ENCODE measurements at regions not wholly inside any gene's neighbourhood (a gene's known extent, or its start where the extent isn't known, plus 50 kb on each side); places are given as distances from the start of the nearest gene placed in this dataset.
A peak's percentile ranks its signal among the peaks of the same experiment; 100 is the strongest.

DNA sequence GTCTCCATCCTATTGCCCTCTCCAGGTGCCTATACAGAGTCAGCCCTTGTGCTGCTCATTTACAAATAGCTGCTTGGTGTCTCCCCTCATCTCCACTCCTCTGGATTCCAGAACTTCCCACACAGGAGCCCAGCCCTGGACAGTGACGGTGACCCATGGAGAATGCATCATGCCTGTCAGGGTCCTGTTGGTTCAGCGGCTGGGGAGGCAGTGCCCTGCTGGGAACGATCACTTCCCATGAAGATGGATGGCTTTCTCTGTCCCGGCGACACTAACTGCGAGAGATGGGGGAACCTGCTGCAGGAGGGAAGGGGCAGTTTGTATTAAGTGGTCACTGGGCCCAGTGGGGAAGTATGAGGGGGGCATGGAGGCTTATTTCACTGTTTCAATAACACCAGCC lies 395.0 kb upstream of the TBX3 start:
- DNase-seq (ENCODE audit: low read depth) = no peak

DNA sequence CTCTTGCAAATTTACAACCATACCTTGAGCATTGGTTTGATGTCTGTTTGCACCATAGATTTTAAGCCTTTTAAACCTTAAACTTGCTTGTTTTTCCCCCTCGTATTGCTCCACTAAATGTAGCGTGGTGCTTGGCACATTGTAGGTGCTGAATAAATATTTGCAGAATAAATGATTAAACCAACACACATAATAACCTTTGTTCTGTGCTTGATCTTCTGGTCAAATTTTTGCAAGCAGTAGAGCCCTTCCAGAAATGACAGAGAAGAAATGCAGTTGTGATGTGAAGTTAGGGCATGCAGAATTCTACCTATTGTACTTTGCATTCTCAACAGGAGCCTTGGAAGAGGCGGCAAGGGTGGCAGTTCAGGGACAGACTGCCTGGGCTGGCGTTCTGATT lies 394.4 kb upstream of the TBX3 start:
- DNase-seq (ENCODE audit: low read depth) = no peak

- no peak for DNase-seq (ENCODE audit: low read depth)
These were observed 391.7 kb upstream of the TBX3 start for GRCh38 chr12:115075552-115076170.

DNA sequence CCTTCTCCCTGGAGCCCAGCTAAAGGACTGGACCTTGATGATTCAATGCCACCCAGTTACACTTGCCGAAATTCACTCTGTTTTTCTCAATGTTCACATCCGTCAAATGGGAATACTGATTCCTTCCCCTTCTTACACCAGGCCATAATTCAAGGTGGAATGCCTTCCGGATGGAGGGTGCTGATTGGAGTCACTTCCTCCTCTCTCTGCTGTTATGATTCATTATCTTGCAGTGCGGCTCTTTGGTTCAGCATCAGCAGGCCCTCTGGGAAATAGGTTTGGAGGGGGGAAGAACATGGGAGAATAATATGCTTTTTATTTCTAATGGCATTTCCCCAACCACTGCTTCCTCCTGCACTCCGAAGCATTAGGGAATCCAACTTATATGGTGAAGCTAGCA lies 390.6 kb upstream of the TBX3 start:
- DNase-seq (ENCODE audit: low read depth) = no peak

GRCh38 chr12:115072712-115073111 lies 388.7 kb upstream of the TBX3 start:
- DNase-seq (ENCODE audit: low read depth) = no peak

GRCh38 chr12:115070313-115070712 lies 386.3 kb upstream of the TBX3 start:
- DNase-seq (ENCODE audit: low read depth) = no peak

DNA sequence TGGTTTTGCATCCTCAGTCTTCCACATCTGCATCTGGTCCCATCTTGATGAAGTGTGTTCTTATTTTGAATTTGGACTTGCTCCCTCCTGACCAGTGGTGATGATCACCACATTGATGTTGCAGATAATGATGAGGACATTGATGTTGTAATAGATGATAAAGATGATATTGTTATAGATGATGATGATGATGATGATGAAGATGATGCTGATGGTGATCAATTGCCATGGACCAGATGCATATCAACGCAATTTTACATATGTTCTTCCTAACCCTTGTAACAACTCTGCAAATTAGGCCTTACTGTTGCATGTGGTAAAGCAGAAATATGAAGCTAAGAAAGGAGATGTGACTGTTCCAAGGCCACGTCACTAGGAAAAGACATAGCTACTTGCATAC lies 380.3 kb upstream of the TBX3 start:
- no peak for DNase-seq (ENCODE audit: low read depth)

DNA sequence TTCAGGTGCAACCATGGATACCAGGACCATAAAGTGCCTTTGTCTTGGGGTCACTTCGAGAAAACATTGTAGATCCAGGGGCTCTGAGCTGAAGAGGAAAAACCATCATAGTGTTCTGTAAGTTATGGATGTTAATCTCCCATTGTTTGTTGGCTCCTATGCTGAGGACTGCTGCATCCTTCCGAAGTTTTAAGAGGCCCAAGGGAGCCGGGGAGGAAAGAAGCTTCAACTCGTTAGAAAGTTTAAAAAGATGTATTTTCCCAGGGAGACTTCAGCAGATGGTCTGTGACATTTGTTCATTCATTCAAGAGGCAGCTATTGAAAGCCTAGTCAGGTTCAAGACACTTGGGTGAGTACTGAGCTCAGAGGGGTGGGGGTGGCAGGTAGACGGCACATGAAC lies 378.8 kb upstream of the TBX3 start:
- DNase-seq (ENCODE audit: low read depth) = no peak

DNA sequence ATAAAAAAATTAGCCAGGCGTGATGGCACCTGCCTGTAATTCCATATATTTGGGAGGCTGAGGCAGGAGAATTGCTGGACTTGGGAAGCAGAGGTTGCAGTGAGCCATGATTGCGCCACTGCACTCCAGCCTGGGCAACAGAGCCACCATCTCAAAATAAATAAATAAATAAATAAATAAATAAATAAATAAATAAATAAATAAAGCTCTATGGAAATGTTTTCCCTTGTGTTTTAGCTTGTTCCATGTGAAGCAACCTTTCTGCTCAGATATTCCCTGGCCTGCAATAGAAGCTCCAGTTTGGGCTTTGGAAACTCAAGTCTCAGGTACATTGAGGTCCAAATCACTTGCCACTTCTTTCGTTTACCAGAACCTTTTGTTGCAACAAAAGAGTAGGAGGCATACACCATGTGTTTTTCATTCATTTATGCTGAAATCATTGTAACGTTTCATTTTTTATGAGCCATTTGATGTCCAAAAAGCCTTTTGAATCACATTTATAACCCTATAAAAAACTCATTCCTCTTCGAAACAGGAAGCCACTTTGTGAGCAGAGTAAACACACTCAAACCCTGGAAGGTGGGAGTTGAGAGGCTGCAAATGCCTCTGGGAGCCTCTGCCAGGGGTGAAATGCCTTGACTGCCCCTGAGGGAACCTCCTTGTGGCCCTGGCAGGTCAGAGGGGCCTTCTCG lies 376.6 kb upstream of the TBX3 start:
- DNase-seq (ENCODE audit: low read depth) = no peak

DNA sequence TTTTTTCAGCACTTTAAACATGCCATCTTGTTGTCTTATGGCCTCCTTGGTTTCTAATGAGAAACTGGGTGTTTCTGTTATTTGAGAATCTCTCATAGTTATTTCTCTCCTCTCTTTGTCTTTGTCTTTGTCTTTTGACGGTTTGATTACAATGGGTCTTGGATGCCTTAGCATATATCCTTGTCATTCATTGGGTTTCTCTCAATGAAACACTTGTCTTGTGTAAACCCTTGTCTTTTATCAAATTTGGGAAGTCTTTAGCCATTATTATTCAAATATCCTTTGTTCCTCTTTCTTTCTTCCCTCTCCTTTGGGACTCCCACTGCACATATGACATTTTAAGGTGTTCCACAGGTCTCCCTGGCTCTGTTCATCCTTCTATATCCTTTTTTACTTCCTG lies 373.5 kb upstream of the TBX3 start:
- DNase-seq (ENCODE audit: low read depth) = no peak

DNA sequence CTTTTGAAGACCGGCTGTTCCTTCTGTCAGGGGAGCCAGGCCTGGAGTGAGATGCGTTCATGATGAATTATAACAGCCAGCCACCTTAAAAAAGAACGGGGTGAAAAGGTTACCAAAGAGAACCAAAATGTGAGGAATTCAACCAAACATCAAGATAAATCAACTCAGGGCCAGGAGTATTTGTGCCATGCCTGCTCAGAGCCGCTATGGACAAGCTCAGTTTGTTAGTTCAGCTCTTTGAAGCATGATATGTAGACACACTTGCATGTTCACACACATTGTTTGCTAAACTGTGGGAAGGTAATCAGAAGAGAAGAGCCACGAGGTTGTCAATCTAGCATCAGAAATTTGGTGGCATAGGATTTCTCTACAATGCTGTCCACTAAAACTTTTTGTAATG lies 367.4 kb upstream of the TBX3 start:
- DNase-seq (ENCODE audit: low read depth) = no peak

DNA sequence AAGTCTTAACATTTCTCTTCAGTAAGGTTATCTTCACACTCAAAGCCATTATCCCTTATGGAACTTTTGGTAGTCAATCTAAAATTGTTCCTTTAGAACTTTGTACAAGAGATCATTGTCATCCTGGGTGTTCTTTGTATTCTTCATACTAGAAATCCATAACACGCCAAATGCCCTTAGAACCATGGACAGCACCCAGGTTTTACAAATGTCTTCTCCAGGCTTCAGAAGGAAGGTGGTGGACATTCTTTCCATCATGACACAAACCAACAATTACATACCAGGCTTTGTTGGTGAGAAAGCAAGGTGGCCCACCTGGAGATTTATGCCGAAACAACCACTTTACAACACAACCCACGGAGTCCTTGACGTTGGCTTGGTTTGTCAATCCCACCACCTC lies 365.6 kb upstream of the TBX3 start:
- no peak for DNase-seq (ENCODE audit: low read depth)

GRCh38 chr12:115046805-115047204 lies 362.8 kb upstream of the TBX3 start:
- no peak for DNase-seq (ENCODE audit: low read depth)

GRCh38 chr12:115044073-115044472 lies 360.1 kb upstream of the TBX3 start:
- no peak for DNase-seq (ENCODE audit: low read depth)

DNA sequence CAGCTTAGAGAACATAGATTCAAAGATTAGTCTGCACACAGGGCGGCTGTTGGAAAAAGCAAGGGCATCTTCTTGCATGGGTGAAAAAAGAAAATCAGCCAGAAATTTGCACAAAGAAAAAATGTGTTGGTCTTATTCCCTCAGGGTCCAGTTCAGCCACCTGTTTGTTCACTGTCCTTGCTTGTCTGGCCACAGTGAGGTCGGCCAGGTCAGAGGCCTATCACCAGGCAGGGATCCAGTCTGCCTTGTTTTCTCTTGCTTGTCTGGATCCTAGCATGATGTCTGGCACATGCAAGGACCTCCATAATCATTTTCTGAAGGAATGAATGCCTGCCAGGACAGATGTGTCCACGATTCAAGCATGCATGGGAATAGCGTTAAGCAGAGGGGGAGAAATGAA lies 359.1 kb upstream of the TBX3 start:
- DNase-seq (ENCODE audit: low read depth) = no peak

GRCh38 chr12:115042341-115042740 lies 358.4 kb upstream of the TBX3 start:
- no peak for DNase-seq (ENCODE audit: low read depth)

DNA sequence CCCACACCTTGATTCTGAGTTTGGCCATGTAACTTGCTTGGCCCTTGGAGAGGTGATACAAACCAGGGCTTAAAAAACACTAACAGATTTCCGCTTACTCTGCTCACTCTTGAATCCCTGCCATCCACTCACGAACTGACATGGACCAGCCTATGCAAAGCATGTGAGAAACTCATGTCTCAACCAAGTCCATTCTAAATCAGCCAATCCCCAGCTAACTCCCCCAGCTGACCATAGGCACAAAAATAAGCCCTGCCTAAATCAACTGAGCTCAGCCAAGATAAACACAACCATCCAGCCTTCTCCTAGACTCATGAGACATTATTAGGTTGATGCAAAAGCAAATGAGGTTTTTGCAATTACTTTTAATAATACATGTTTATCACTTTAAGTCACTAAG lies 353.9 kb upstream of the TBX3 start:
- peak; percentile 36 for DNase-seq (ENCODE audit: low read depth)

- no peak for DNase-seq (ENCODE audit: low read depth)
These were observed 351.6 kb upstream of the TBX3 start for GRCh38 chr12:115035535-115036107.

DNA sequence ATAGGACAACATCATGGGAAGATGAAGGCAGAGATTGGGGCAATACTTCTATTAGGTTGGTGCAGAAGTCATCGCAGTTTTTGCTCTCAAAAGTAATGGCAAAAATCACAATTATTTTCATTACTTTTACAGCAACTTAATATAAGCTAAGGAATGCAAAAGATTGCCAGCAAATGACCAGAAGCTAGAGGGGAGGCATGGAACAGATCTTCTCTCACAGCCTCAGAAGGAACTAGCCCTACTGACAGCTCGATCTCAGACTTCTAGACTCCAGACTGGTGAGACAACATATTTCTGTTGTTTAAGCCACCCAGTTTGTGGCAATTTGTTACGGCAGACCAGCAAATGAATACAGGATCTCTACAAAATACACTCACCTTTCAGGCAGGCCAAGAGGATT lies 348.5 kb upstream of the TBX3 start:
- no peak for DNase-seq (ENCODE audit: low read depth)

- DNase-seq (ENCODE audit: low read depth) = no peak
These were observed 346.0 kb upstream of the TBX3 start for GRCh38 chr12:115030017-115030416.

- no peak for DNase-seq (ENCODE audit: low read depth)
These were observed 340.6 kb upstream of the TBX3 start for GRCh38 chr12:115024531-115024930.

DNA sequence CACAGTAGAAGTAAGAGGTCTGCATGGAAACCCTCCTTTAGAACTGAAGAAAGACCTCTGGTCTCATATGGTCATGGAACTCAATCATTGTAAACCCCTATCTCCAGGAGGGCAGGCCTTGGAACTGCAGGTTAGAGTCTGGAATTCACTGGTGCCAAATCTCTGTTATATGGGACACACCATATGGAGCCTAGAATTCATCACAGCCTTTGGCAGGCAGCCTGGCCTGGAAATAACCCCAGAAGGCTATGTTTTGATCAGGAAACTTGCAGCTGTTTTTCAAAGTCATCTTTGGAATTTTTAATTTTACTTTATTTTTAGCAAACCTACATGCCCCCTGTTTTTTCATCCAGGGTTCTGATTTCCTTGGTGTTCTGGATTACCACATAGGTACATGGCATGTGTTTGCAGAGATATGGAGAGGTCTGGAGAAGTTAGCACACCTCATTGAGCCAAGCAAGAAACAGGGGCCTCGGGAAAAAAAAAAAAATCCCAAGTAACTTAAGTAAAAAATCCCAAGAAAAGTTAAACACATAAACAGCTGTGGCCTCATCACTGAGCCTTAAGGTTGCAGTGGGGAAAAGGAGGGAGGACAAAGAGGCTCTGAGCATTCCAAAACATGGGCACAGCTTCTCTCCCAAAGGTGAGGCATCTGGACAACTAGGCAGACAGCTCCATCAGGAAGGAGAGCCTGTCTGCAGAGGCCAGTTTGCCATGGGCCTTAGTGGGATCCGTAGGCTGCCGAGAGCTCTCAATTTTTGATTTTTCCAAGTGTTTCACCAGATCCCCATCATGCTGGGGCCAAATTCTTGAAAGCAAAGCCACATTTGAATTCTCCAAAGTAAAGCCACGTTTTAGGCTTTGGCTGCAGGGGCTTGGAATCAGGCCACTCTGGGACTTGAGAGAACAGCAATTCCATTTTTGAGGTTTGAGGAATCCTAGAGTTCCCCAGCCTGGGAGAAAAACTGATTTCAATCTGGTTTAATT lies 339.6 kb upstream of the TBX3 start:
- DNase-seq (ENCODE audit: low read depth) = peak; percentile 19

- DNase-seq (ENCODE audit: low read depth) = no peak
These were observed 336.1 kb upstream of the TBX3 start for GRCh38 chr12:115020091-115020490.
